Immature natural killer cell (primary cell): ENCODE measurements at regions not wholly inside any gene's neighbourhood (a gene's known extent, or its start where the extent isn't known, plus 50 kb on each side); places are given as distances from the start of the nearest gene placed in this dataset.

Source experiments
- DNase-seq, 3 donors: peaks; one replicate each; pipeline ENCODE4 v3.0.0; 2022; ENCODE audit warnings: mixed read lengths in 1 of 3
- H3K27ac Mint-ChIP-seq, 6 donors: one replicate each; pipeline ENCODE4 v1.8.0; 2020; ENCODE audit warnings: mixed read lengths in 6 of 6, mild to moderate bottlenecking in 5 of 6, inconsistent platforms in 4 of 6, moderate library complexity in 3 of 6
- H3K27me3 Mint-ChIP-seq, 3 donors: one replicate each; pipeline ENCODE4 v1.8.0; 2020 to 2021; ENCODE audit warnings: low read depth in 3 of 3, mild to moderate bottlenecking in 3 of 3, mixed read lengths in 3 of 3, moderate library complexity in 3 of 3, inconsistent platforms in 1 of 3
- H3K36me3 Mint-ChIP-seq, 3 donors: one replicate each; pipeline ENCODE4 v1.8.0; 2020; ENCODE audit warnings: mixed read lengths in 3 of 3, inconsistent platforms in 2 of 3, mild to moderate bottlenecking in 2 of 3
- H3K4me1 Mint-ChIP-seq, 2 donors: one replicate each; pipeline ENCODE4 v1.8.0; 2020; ENCODE audit warnings: inconsistent platforms in 2 of 2, mild to moderate bottlenecking in 2 of 2, mixed read lengths in 2 of 2, moderate library complexity in 1 of 2
- H3K4me3 Mint-ChIP-seq, 5 donors: one replicate each; pipeline ENCODE4 v1.8.0; 2020; ENCODE audit warnings: mild to moderate bottlenecking in 5 of 5, mixed read lengths in 5 of 5, inconsistent platforms in 3 of 5, moderate library complexity in 3 of 5
- H3K9me3 Mint-ChIP-seq, 6 donors: one replicate each; pipeline ENCODE4 v1.8.0; 2020; ENCODE audit warnings: mild to moderate bottlenecking in 6 of 6, mixed read lengths in 6 of 6, inconsistent platforms in 4 of 6, moderate library complexity in 3 of 6

GRCh38 chr16:7976563-7976962, 613.7 kb downstream of the TMEM114 start:
- peaks cover 0 to 16% (median 7%) of the 10 kb centered on the region in 6 donors for H3K9me3 Mint-ChIP-seq
- H3K27ac Mint-ChIP-seq, result no peak overlapping the region
- no peaks in the 10 kb centered on the region for H3K36me3 Mint-ChIP-seq
- DNase-seq, result no peak
- no peaks in the 10 kb centered on the region for H3K4me1 Mint-ChIP-seq
- no peak overlapping the region for H3K4me3 Mint-ChIP-seq
- H3K27me3 Mint-ChIP-seq, result peaks cover 0 to 2% (median 0%) of the 10 kb centered on the region in 3 donors

GRCh38 chr16:7976125-7976524, 614.2 kb downstream of the TMEM114 start:
- no peak for DNase-seq
- no peak overlapping the region for H3K4me3 Mint-ChIP-seq
- no peaks in the 10 kb centered on the region for H3K36me3 Mint-ChIP-seq
- H3K27ac Mint-ChIP-seq, result no peak overlapping the region
- H3K27me3 Mint-ChIP-seq, result peaks cover 0 to 2% (median 2%) of the 10 kb centered on the region in 3 donors
- H3K9me3 Mint-ChIP-seq, result peaks cover 0 to 12% (median 7%) of the 10 kb centered on the region in 6 donors
- H3K4me1 Mint-ChIP-seq, result no peaks in the 10 kb centered on the region

- Mint-ChIP-seq H3K27ac (no peak overlapping the region), H3K36me3 (no peaks in the 10 kb centered on the region), H3K9me3 (peaks cover 0 to 28% (median 10%) of the 10 kb centered on the region in 6 donors), H3K27me3 (peaks cover 0 to 9% (median 2%) of the 10 kb centered on the region in 3 donors), H3K4me1 (no peaks in the 10 kb centered on the region), H3K4me3 (no peak overlapping the region)
- no peak for DNase-seq
Observed at GRCh38 chr16:7967996-7968509, 622.3 kb downstream of the TMEM114 start.

GRCh38 chr16:7964744-7965143, 625.6 kb downstream of the TMEM114 start:
- no peaks in the 10 kb centered on the region for H3K4me1 Mint-ChIP-seq
- no peak overlapping the region for H3K27ac Mint-ChIP-seq
- H3K36me3 Mint-ChIP-seq, result no peaks in the 10 kb centered on the region
- no peak for DNase-seq
- no peak overlapping the region for H3K4me3 Mint-ChIP-seq
- H3K27me3 Mint-ChIP-seq, result peaks cover 0 to 9% (median 0%) of the 10 kb centered on the region in 3 donors
- peaks cover 0 to 24% (median 6%) of the 10 kb centered on the region in 6 donors for H3K9me3 Mint-ChIP-seq

GRCh38 chr16:7964167-7964566, 626.1 kb downstream of the TMEM114 start:
- no peaks in the 10 kb centered on the region for H3K4me1 Mint-ChIP-seq
- no peak overlapping the region for H3K27ac Mint-ChIP-seq
- peaks cover 0 to 7% (median 1%) of the 10 kb centered on the region in 3 donors for H3K27me3 Mint-ChIP-seq
- peaks cover 0 to 22% (median 4%) of the 10 kb centered on the region in 6 donors for H3K9me3 Mint-ChIP-seq
- no peaks in the 10 kb centered on the region for H3K36me3 Mint-ChIP-seq
- no peak for DNase-seq
- H3K4me3 Mint-ChIP-seq, result no peak overlapping the region

- Mint-ChIP-seq H3K9me3 (peaks cover 0 to 23% (median 5%) of the 10 kb centered on the region in 6 donors), H3K4me3 (no peak overlapping the region), H3K27ac (no peak overlapping the region), H3K36me3 (no peaks in the 10 kb centered on the region), H3K4me1 (no peaks in the 10 kb centered on the region), H3K27me3 (peaks cover 0 to 4% (median 3%) of the 10 kb centered on the region in 3 donors)
- no peak for DNase-seq
Observed at GRCh38 chr16:7962091-7962879, 628.0 kb downstream of the TMEM114 start.

GRCh38 chr16:7957151-7957550, 624.5 kb downstream of the RBFOX1 start:
- peaks cover 0 to 3% (median 0%) of the 10 kb centered on the region in 3 donors for H3K27me3 Mint-ChIP-seq
- H3K27ac Mint-ChIP-seq, result no peak overlapping the region

GRCh38 chr16:7953360-7953759, 620.7 kb downstream of the RBFOX1 start:
- no peaks in the 10 kb centered on the region for H3K4me1 Mint-ChIP-seq

More at GRCh38 chr16:7957151-7957550, 624.5 kb downstream of the RBFOX1 start:
- no peaks in the 10 kb centered on the region for H3K36me3 Mint-ChIP-seq
- peaks cover 0 to 27% (median 6%) of the 10 kb centered on the region in 6 donors for H3K9me3 Mint-ChIP-seq
- no peaks in the 10 kb centered on the region for H3K4me1 Mint-ChIP-seq
- no peak overlapping the region for H3K4me3 Mint-ChIP-seq
- DNase-seq, result no peak

GRCh38 chr16:7946142-7946541, 613.5 kb downstream of the RBFOX1 start:
- H3K27me3 Mint-ChIP-seq, result peaks cover 0 to 2% (median 0%) of the 10 kb centered on the region in 3 donors
- H3K27ac Mint-ChIP-seq, result no peak overlapping the region
- no peaks in the 10 kb centered on the region for H3K4me1 Mint-ChIP-seq
- no peaks in the 10 kb centered on the region for H3K36me3 Mint-ChIP-seq
- DNase-seq, result no peak
- H3K4me3 Mint-ChIP-seq, result no peak overlapping the region
- peaks cover 0 to 32% (median 6%) of the 10 kb centered on the region in 6 donors for H3K9me3 Mint-ChIP-seq

More at GRCh38 chr16:7953360-7953759, 620.7 kb downstream of the RBFOX1 start:
- no peak for DNase-seq
- H3K27ac Mint-ChIP-seq, result no peak overlapping the region
- no peak overlapping the region for H3K4me3 Mint-ChIP-seq
- no peaks in the 10 kb centered on the region for H3K36me3 Mint-ChIP-seq
- no peaks in the 10 kb centered on the region for H3K27me3 Mint-ChIP-seq
- peaks cover 2 to 10% (median 4%) of the 10 kb centered on the region in 6 donors for H3K9me3 Mint-ChIP-seq

- no peaks in the 10 kb centered on the region for H3K27me3 Mint-ChIP-seq
- H3K27ac Mint-ChIP-seq, result no peak overlapping the region
- H3K9me3 Mint-ChIP-seq, result peaks cover 0 to 25% (median 3%) of the 10 kb centered on the region in 6 donors
- H3K4me3 Mint-ChIP-seq, result no peak overlapping the region
- H3K36me3 Mint-ChIP-seq, result no peaks in the 10 kb centered on the region
- no peaks in the 10 kb centered on the region for H3K4me1 Mint-ChIP-seq
- no peak for DNase-seq
Observed at GRCh38 chr16:7938175-7938574, 605.5 kb downstream of the RBFOX1 start.

- Mint-ChIP-seq H3K27ac (no peak overlapping the region), H3K4me3 (no peak overlapping the region), H3K9me3 (peaks cover 2 to 33% (median 15%) of the 10 kb centered on the region in 6 donors), H3K27me3 (no peaks in the 10 kb centered on the region), H3K36me3 (no peaks in the 10 kb centered on the region), H3K4me1 (no peaks in the 10 kb centered on the region)
- no peak for DNase-seq
Observed at GRCh38 chr16:7921345-7921744, 588.7 kb downstream of the RBFOX1 start.

- Mint-ChIP-seq H3K4me1 (no peaks in the 10 kb centered on the region), H3K27ac (no peak overlapping the region), H3K9me3 (peaks cover 2 to 38% (median 14%) of the 10 kb centered on the region in 6 donors), H3K27me3 (no peaks in the 10 kb centered on the region), H3K36me3 (no peaks in the 10 kb centered on the region), H3K4me3 (no peak overlapping the region)
- no peak for DNase-seq
Observed at GRCh38 chr16:7919782-7920181, 587.1 kb downstream of the RBFOX1 start.

- Mint-ChIP-seq H3K27me3 (no peaks in the 10 kb centered on the region), H3K4me3 (no peak overlapping the region), H3K4me1 (no peaks in the 10 kb centered on the region), H3K9me3 (peaks cover 0 to 19% (median 12%) of the 10 kb centered on the region in 6 donors), H3K27ac (no peak overlapping the region), H3K36me3 (no peaks in the 10 kb centered on the region)
- no peak for DNase-seq
Observed at GRCh38 chr16:7914748-7915147, 582.1 kb downstream of the RBFOX1 start.

GRCh38 chr16:7912132-7912531, 579.5 kb downstream of the RBFOX1 start:
- Mint-ChIP-seq H3K36me3 (no peaks in the 10 kb centered on the region), H3K9me3 (peaks cover 2 to 19% (median 8%) of the 10 kb centered on the region in 6 donors), H3K4me1 (no peaks in the 10 kb centered on the region), H3K27ac (no peak overlapping the region), H3K4me3 (no peak overlapping the region), H3K27me3 (no peaks in the 10 kb centered on the region)
- no peak for DNase-seq
